ENCODE measurements at regions not wholly inside any gene's neighbourhood (a gene's known extent, or its start where the extent isn't known, plus 50 kb on each side); places are given as distances from the start of the nearest gene placed in this dataset.

- TF ChIP-seq POLR2A (IDR thresholded peaks at IDR 0.05; ENCODE audit: low read depth, low read length) (no peak), TAF1 (IDR thresholded peaks at IDR 0.05; ENCODE audit: borderline replicate concordance, low read depth, low read length) (no peak), POLR2AphosphoS5 (IDR thresholded peaks at IDR 0.05; ENCODE audit: low read depth, low read length) (no peak)
Observed at GRCh38 chr21:35190201-35190701, 141.1 kb upstream of the RUNX1 start.

All from GM12892 (cell line).